ENCODE measurements at regions not wholly inside any gene's neighbourhood (a gene's known extent, or its start where the extent isn't known, plus 50 kb on each side); places are given as distances from the start of the nearest gene placed in this dataset.

DNA sequence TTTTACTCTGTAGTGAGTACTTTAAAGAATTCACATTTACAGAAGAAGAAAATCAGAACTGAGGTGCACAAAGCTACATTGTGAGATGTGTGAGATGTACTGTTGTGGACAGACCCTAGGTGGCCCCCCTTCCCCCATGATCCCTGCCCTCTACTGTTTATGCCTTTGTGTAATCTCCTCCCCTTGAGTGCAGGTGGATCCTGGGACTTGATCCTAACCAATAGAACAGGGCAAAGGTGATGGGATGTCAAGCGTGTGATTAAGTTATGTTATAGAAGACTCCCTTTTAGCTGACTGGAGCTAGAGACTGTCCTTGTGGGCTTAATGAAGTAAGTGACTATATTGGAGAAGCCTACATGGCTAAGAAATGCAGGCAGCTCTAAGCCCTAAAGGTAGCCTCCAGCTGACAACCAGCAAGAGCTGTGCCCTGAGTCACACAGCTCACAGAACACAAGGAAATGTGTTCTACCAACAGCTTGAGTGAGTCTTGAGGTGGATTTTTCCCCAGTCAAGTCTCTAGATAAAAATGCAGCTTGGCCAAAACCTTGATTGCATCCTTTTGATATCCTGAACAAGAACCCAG, 225.2 kb upstream of the LEF1 start:
- Histone ChIP-seq H3K4me1 (no peaks in the 10 kb centered on the region), H3K36me3 (no peaks in the 10 kb centered on the region), H3K9me3 (no peaks in the 10 kb centered on the region), H3K4me3 (no peak overlapping the region), H3K27me3 (no peaks in the 10 kb centered on the region), H3K9ac (ENCODE audit: low read depth in 2 of 2, low read length in 2 of 2) (no peak overlapping the region), H3K27ac (no peak overlapping the region)
- no peak for DNase-seq
- intact Hi-C loops (cut with DNase I) = no loop called here
- TF ChIP-seq, protein P1, sequence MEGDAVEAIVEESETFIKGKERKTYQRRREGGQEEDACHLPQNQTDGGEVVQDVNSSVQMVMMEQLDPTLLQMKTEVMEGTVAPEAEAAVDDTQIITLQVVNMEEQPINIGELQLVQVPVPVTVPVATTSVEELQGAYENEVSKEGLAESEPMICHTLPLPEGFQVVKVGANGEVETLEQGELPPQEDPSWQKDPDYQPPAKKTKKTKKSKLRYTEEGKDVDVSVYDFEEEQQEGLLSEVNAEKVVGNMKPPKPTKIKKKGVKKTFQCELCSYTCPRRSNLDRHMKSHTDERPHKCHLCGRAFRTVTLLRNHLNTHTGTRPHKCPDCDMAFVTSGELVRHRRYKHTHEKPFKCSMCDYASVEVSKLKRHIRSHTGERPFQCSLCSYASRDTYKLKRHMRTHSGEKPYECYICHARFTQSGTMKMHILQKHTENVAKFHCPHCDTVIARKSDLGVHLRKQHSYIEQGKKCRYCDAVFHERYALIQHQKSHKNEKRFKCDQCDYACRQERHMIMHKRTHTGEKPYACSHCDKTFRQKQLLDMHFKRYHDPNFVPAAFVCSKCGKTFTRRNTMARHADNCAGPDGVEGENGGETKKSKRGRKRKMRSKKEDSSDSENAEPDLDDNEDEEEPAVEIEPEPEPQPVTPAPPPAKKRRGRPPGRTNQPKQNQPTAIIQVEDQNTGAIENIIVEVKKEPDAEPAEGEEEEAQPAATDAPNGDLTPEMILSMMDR (IDR thresholded peaks at IDR 0.05) = no peak

DNA sequence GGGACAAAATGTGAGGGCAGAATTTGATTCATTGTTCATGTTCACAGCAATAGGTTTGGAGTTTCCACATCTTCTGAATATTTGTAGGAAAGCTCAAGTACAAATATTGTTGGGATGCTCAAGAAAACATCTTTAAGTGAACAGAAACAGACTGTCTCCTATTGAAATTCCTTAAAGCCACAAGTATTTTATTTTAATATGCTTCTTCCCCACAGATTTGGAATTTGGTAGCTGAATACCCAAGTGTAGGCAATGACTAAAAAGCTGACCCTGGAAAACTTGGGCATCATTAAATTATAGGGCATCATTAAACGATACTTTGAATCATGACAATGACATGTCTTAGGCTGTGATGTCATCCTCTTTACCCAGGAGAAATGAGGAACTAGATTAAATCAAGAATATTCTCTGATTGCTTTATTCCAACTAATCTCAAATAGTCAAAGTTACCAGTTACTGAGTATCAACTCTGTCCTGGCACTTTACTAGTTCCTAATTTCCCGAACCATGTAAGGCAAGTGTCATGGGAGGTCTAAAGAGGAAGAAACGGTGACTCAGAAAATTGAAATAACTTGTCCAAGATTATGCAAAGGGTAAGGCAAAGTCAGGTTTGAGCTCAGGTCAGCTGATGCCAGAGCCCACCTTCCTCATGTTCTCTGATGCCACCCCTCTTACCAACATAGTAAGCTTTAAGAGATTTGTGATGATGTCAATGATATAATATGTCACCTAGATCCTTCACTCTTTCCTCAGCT, 223.1 kb upstream of the LEF1 start:
- DNase-seq = no peak
- H3K9ac ChIP-seq (ENCODE audit: low read depth in 2 of 2, low read length in 2 of 2) = no peak overlapping the region
- no peaks in the 10 kb centered on the region for H3K27me3 ChIP-seq
- intact Hi-C loops (cut with DNase I) = no loop called here
- no peaks in the 10 kb centered on the region for H3K9me3 ChIP-seq
- no peaks in the 10 kb centered on the region for H3K4me1 ChIP-seq
- no peak overlapping the region for H3K4me3 ChIP-seq
- no peaks in the 10 kb centered on the region for H3K36me3 ChIP-seq
- TF ChIP-seq, protein P1 (IDR thresholded peaks at IDR 0.05) = no peak
- H3K27ac ChIP-seq = no peak overlapping the region

DNA sequence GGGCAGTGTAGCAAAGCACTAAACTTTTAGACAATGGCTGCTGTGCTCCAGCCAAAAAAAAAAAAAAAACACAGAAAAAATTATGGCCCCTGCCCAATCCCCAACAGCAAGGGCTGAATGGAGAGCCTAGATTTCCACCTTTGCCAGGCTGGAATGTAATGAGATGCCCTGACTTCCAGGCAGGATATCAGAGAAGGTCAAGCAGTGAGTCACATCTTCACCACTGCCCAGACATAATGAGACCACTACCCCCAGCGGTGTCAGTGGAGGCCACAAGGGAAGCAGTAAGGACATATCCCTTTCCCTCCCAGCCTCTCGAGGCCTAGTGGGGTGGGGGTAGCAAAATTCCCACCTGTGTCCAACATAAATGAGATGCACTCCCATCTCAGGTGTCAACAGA, 216.3 kb upstream of the LEF1 start:
- Histone ChIP-seq H3K4me3 (no peak overlapping the region), H3K9ac (ENCODE audit: low read depth in 2 of 2, low read length in 2 of 2) (no peak overlapping the region), H3K36me3 (no peaks in the 10 kb centered on the region), H3K27me3 (peaks cover 5% of the 10 kb centered on the region), H3K9me3 (no peaks in the 10 kb centered on the region), H3K27ac (no peak overlapping the region), H3K4me1 (no peaks in the 10 kb centered on the region)
- TF ChIP-seq, protein P1 (IDR thresholded peaks at IDR 0.05) = no peak
- no peak for DNase-seq
- intact Hi-C loops (cut with DNase I) = no loop called here

DNA sequence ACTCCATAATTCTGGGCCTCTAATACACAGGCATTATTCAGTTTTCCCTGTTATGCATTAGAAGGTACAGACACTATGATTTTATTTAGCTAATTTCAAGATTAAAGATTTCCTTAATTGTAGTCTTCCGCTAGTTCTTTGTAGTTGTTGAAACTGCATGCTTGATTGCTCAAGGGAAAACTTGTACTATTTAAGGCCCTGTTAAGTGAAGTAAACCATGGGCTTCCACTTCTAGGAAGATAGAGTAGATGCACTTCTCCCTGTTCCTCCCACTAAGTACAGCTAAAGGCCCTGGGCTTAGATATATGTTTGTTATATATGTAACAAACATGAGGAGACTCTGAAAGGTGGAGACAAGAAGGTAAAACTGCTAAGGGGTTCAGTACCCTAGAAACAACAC, 215.8 kb upstream of the LEF1 start:
- TF ChIP-seq, protein P1 (IDR thresholded peaks at IDR 0.05) = no peak
- Histone ChIP-seq H3K4me1 (no peaks in the 10 kb centered on the region), H3K9ac (ENCODE audit: low read depth in 2 of 2, low read length in 2 of 2) (no peak overlapping the region)

DNA sequence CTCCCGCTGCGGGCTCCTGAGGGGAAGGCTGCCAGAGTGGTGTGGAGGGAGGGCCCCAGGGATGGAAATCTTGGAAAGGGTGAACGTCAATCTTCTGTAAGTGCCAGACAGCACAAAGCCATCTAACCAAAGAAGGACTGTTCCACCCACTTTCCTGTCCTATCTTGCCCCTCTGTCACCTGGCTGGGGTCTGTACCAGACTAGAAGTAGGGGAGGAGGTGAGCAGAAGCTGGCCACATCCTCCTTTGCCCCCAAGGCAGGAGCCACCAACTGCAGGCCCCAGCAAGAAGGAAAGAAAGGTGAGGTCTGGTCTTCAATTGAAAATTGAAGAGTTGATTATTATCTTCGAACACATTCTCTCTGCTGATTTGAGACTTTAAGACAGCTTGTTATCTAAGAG, 214.4 kb upstream of the LEF1 start:
- Histone ChIP-seq H3K36me3 (no peaks in the 10 kb centered on the region), H3K27me3 (peaks cover 5% of the 10 kb centered on the region), H3K4me1 (no peaks in the 10 kb centered on the region), H3K9me3 (no peaks in the 10 kb centered on the region), H3K9ac (ENCODE audit: low read depth in 2 of 2, low read length in 2 of 2) (no peak overlapping the region), H3K4me3 (no peak overlapping the region), H3K27ac (no peak overlapping the region)
- DNase-seq = no peak
- intact Hi-C loops (cut with DNase I) = no loop called here
- TF ChIP-seq, protein P1 (IDR thresholded peaks at IDR 0.05) = no peak

More for the DNA sequence above, 215.8 kb upstream of the LEF1 start:
- H3K4me3 ChIP-seq = no peak overlapping the region
- peaks cover 5% of the 10 kb centered on the region for H3K27me3 ChIP-seq
- no peaks in the 10 kb centered on the region for H3K36me3 ChIP-seq
- no peaks in the 10 kb centered on the region for H3K9me3 ChIP-seq
- DNase-seq = no peak
- intact Hi-C loops (cut with DNase I) = no loop called here
- H3K27ac ChIP-seq = no peak overlapping the region

All from colonic mucosa (tissue), 4 donors.